ENCODE measurements at regions not wholly inside any gene's neighbourhood (a gene's known extent, or its start where the extent isn't known, plus 50 kb on each side); places are given as distances from the start of the nearest gene placed in this dataset.

DNA sequence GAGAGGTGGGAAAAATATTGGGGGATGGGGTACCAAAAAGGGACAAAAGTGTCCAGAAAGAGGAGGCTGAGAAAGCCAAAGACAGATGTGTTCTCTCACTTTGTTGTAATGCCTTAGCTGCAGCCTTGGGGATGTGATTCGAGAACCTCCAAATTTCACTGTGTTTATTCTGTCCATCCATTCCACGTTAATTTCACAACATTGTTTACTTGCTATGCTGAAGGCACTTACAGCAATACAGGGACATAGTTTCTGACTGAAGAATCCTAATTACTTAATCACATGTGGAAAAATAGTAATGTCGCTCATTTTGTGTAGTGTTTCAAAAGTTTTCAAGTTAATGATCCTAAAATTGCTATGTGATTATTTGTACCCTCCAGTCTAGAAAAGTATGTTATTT, 146.2 kb upstream of the SLC38A2 start:
- intact Hi-C loops (cut with micrococcal nuclease; ENCODE audit: unreplicated experiment) = loop anchor here (2.0 kb wide), 1 partner anchor 24 kb away; no protein-coding TSS in a partner anchor
- no peak overlapping the region for H3K4me3 ChIP-seq (ENCODE audit: low read depth, low read length)

DNA sequence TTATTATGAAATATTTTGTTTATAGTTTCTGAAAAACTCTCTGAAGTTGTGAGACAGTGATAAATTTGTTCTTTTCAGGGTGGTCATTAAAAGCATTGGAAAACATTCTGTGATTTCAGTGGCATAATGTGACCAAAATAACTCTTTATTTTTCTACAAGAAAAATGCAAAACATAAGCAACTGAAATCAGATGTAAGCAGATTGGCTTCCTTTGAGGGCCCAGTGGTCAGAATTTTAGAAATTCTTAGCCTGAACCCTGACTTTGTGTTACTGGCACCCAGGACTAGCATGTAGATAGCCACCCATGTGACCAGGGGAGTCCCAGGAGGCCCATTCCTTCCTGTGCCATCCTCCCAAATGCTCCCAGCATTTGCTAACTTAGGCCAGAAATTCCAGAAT, 145.6 kb upstream of the SLC38A2 start:
- Mint-ChIP-seq H3K4me1 (ENCODE audit: low read depth, unreplicated experiment) (peaks cover 20% of the 10 kb centered on the region), H3K36me3 (ENCODE audit: insufficient read depth, unreplicated experiment) (no peaks in the 10 kb centered on the region), H3K4me3 (ENCODE audit: unreplicated experiment) (no peak overlapping the region), H3K27ac (ENCODE audit: unreplicated experiment) (no peak overlapping the region), H3K27me3 (ENCODE audit: insufficient read depth, unreplicated experiment) (no peaks in the 10 kb centered on the region), H3K9me3 (ENCODE audit: unreplicated experiment) (peaks cover 11% of the 10 kb centered on the region)
- Histone ChIP-seq H3K4me1 (peaks cover 19% of the 10 kb centered on the region), H3K27me3 (replicated peaks; ENCODE audit: control insufficient read depth, insufficient read depth, low read length) (no peaks in the 10 kb centered on the region), H3K36me3 (ENCODE audit: control insufficient read depth, insufficient read depth, low read length) (no peaks in the 10 kb centered on the region), H3K4me3 (ENCODE audit: low read depth, low read length) (no peak overlapping the region), H3K9me3 (no peaks in the 10 kb centered on the region)
- ChIA-PET POLR2A (no interaction called here), CTCF (no interaction called here)
- DNase-seq = no peak
- intact Hi-C loops (cut with micrococcal nuclease; ENCODE audit: unreplicated experiment) = loop anchor here (2.0 kb wide), 1 partner anchor 23 kb away; no protein-coding TSS in a partner anchor
- TF ChIP-seq, protein P1, sequence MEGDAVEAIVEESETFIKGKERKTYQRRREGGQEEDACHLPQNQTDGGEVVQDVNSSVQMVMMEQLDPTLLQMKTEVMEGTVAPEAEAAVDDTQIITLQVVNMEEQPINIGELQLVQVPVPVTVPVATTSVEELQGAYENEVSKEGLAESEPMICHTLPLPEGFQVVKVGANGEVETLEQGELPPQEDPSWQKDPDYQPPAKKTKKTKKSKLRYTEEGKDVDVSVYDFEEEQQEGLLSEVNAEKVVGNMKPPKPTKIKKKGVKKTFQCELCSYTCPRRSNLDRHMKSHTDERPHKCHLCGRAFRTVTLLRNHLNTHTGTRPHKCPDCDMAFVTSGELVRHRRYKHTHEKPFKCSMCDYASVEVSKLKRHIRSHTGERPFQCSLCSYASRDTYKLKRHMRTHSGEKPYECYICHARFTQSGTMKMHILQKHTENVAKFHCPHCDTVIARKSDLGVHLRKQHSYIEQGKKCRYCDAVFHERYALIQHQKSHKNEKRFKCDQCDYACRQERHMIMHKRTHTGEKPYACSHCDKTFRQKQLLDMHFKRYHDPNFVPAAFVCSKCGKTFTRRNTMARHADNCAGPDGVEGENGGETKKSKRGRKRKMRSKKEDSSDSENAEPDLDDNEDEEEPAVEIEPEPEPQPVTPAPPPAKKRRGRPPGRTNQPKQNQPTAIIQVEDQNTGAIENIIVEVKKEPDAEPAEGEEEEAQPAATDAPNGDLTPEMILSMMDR (IDR thresholded peaks at IDR 0.05; ENCODE audit: insufficient read depth in 1 of 2, low read depth in 1 of 2, low read length in 1 of 2, severe bottlenecking in 1 of 2, unreplicated experiment in 1 of 2) = no peak
- no TSS peak for BruUV-seq (replicated peaks)

More for the DNA sequence above, 146.2 kb upstream of the SLC38A2 start:
- Mint-ChIP-seq H3K27me3 (ENCODE audit: insufficient read depth, unreplicated experiment) (no peaks in the 10 kb centered on the region), H3K9me3 (ENCODE audit: unreplicated experiment) (peaks cover 11% of the 10 kb centered on the region), H3K4me1 (ENCODE audit: low read depth, unreplicated experiment) (peaks cover 22% of the 10 kb centered on the region), H3K4me3 (ENCODE audit: unreplicated experiment) (peak overlapping the region; percentile 45), H3K36me3 (ENCODE audit: insufficient read depth, unreplicated experiment) (no peaks in the 10 kb centered on the region), H3K27ac (ENCODE audit: unreplicated experiment) (peak overlapping the region; percentile 37)
- TF ChIP-seq, protein P1 (IDR thresholded peaks at IDR 0.05; ENCODE audit: insufficient read depth in 1 of 2, low read depth in 1 of 2, low read length in 1 of 2, severe bottlenecking in 1 of 2, unreplicated experiment in 1 of 2) = no peak
- ChIA-PET POLR2A (no interaction called here), CTCF (no interaction called here)
- no peaks in the 10 kb centered on the region for H3K27me3 ChIP-seq (replicated peaks; ENCODE audit: control insufficient read depth, insufficient read depth, low read length)
- no TSS peak for BruUV-seq (replicated peaks)
- H3K36me3 ChIP-seq (ENCODE audit: control insufficient read depth, insufficient read depth, low read length) = no peaks in the 10 kb centered on the region
- no peak for DNase-seq
- peaks cover 25% of the 10 kb centered on the region for H3K4me1 ChIP-seq
- no peaks in the 10 kb centered on the region for H3K9me3 ChIP-seq

DNA sequence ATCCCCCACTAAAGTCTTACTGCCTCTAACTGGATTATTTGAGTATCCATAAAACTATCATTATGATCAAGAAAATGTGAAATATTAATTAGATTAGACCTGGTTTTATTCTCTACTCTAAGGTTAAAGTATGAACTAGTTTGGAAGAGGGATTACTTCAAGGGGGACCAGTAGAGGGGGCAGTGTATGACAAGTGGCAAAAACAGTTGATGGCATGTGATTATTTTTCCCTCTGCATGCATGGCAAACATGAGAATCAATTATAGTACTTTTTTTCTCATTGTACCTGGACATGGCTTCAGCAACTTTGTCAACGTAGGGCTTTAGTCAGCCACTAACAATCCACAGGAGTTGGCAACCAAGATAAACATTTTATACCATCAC, 145.0 kb upstream of the SLC38A2 start:
- no TSS peak for BruUV-seq (replicated peaks)
- Mint-ChIP-seq H3K27ac (ENCODE audit: unreplicated experiment) (no peak overlapping the region), H3K27me3 (ENCODE audit: insufficient read depth, unreplicated experiment) (no peaks in the 10 kb centered on the region)

More for the DNA sequence above, 145.0 kb upstream of the SLC38A2 start:
- no peaks in the 10 kb centered on the region for H3K27me3 ChIP-seq (replicated peaks; ENCODE audit: control insufficient read depth, insufficient read depth, low read length)
- H3K4me3 Mint-ChIP-seq (ENCODE audit: unreplicated experiment) = no peak overlapping the region
- DNase-seq = no peak
- peaks cover 20% of the 10 kb centered on the region for H3K4me1 Mint-ChIP-seq (ENCODE audit: low read depth, unreplicated experiment)
- peaks cover 18% of the 10 kb centered on the region for H3K4me1 ChIP-seq
- H3K36me3 ChIP-seq (ENCODE audit: control insufficient read depth, insufficient read depth, low read length) = no peaks in the 10 kb centered on the region
- ChIA-PET POLR2A (no interaction called here), CTCF (no interaction called here)
- no peaks in the 10 kb centered on the region for H3K36me3 Mint-ChIP-seq (ENCODE audit: insufficient read depth, unreplicated experiment)
- intact Hi-C loops (cut with micrococcal nuclease; ENCODE audit: unreplicated experiment) = no loop called here
- peaks cover 11% of the 10 kb centered on the region for H3K9me3 Mint-ChIP-seq (ENCODE audit: unreplicated experiment)
- TF ChIP-seq, protein P1 (IDR thresholded peaks at IDR 0.05; ENCODE audit: insufficient read depth in 1 of 2, low read depth in 1 of 2, low read length in 1 of 2, severe bottlenecking in 1 of 2, unreplicated experiment in 1 of 2) = no peak
- H3K4me3 ChIP-seq (ENCODE audit: low read depth, low read length) = no peak overlapping the region
- H3K9me3 ChIP-seq = no peaks in the 10 kb centered on the region
